IMR-90 (cell line): ENCODE measurements at regions not wholly inside any gene's neighbourhood (a gene's known extent, or its start where the extent isn't known, plus 50 kb on each side); places are given as distances from the start of the nearest gene placed in this dataset.

Source experiments
- ATAC-seq: fragments of 200-7000 bp; cut with Tn5 transposase; 2 replicates; pipeline ENCODE4 v1.9.1; 2020; ENCODE audit warnings: low read depth, mild to moderate bottlenecking, moderate library complexity
- BruUV-seq: library from RNA; stranded (reverse); fragments of 400-500 nt; replicated peaks from 2 replicates; lab custom pipeline; 2021; lab: Mats Ljungman, UMichigan
- CTCF ChIA-PET: fragments of 300-600 bp; formaldehyde crosslinking; extraction: SDS; loops from one replicate; lab custom pipeline; 2021; ENCODE audit warnings: antibody characterized with exemption; lab: Yijun Ruan, JAX
- POLR2A ChIA-PET: fragments of 300-600 bp; sonication (Branson Sonifier 250); formaldehyde crosslinking; loops from one replicate; lab custom pipeline; 2022; ENCODE audit warnings: antibody characterized with exemption; ENCODE audit not compliant: unreplicated experiment; lab: Charles Lee
- DNase-seq: peaks from one replicate; pipeline ENCODE4 v3.0.0; 2013
- H2AFZ ChIP-seq: replicated peaks from 2 replicates; pipeline ENCODE3; 2013; ENCODE audit warnings: low read length, mild to moderate bottlenecking; ENCODE audit not compliant: poor library complexity
- H2AK5ac ChIP-seq: 2 replicates; pipeline ENCODE4 v1.6.1; 2013; ENCODE audit warnings: low read depth, low read length, inconsistent platforms
- H2AK9ac ChIP-seq: replicated peaks from 2 replicates; pipeline ENCODE3; 2013; ENCODE audit warnings: mild to moderate bottlenecking, low read depth, low read length, moderate library complexity; ENCODE audit not compliant: poor library complexity
- H2BK120ac ChIP-seq: 2 replicates; pipeline ENCODE4 v1.6.1; 2013; ENCODE audit warnings: low read depth, low read length, inconsistent platforms
- H2BK15ac ChIP-seq: 3 replicates; pipeline ENCODE4 v1.6.1; 2013; ENCODE audit warnings: low read depth, low read length, inconsistent platforms
- H2BK20ac ChIP-seq: 2 replicates; pipeline ENCODE4 v1.6.1; 2013; ENCODE audit warnings: low read depth, mild to moderate bottlenecking, inconsistent platforms, low read length, moderate library complexity
- H2BK5ac ChIP-seq: 2 replicates; pipeline ENCODE4 v1.6.1; 2013; ENCODE audit warnings: mild to moderate bottlenecking, low read depth, low read length, inconsistent platforms; ENCODE audit not compliant: poor library complexity, severe bottlenecking
- H3K14ac ChIP-seq: replicated peaks from 2 replicates; pipeline ENCODE4 v1.6.1; 2013; ENCODE audit warnings: low read depth, low read length, inconsistent platforms
- H3K18ac ChIP-seq: 2 replicates; pipeline ENCODE4 v1.6.1; 2013; ENCODE audit warnings: low read depth, low read length, control low read depth
- H3K23ac ChIP-seq: 2 replicates; pipeline ENCODE4 v1.6.1; 2013; ENCODE audit warnings: low read depth, low read length, inconsistent platforms
- H3K27ac ChIP-seq: 2 replicates; pipeline ENCODE4 v1.5.1; 2013; ENCODE audit warnings: mild to moderate bottlenecking, control low read depth, low read length; ENCODE audit not compliant: insufficient read depth
- H3K27me3 ChIP-seq: 2 replicates; pipeline ENCODE4 v1.6.1; 2013; ENCODE audit warnings: low read length; ENCODE audit not compliant: control insufficient read depth, insufficient read depth
- H3K36me3 ChIP-seq: 2 replicates; pipeline ENCODE4 v1.6.1; 2013; ENCODE audit warnings: low read length, mixed read lengths; ENCODE audit not compliant: control insufficient read depth, insufficient read depth
- H3K4ac ChIP-seq: 2 replicates; pipeline ENCODE4 v1.6.1; 2013; ENCODE audit warnings: low read depth, low read length, inconsistent platforms
- H3K4me1 ChIP-seq: 2 replicates; pipeline ENCODE4 v1.6.1; 2013; ENCODE audit warnings: low read length, mixed read lengths; ENCODE audit not compliant: control insufficient read depth, insufficient read depth
- H3K4me2 ChIP-seq: 2 replicates; pipeline ENCODE4 v1.6.1; 2013; ENCODE audit warnings: low read depth, mild to moderate bottlenecking, control low read depth, low read length, moderate library complexity
- H3K4me3 ChIP-seq: 2 replicates; pipeline ENCODE4 v1.5.1; 2013; ENCODE audit warnings: low read depth, mild to moderate bottlenecking, control low read depth, low read length, moderate library complexity; ENCODE audit not compliant: insufficient read depth
- H3K56ac ChIP-seq: 2 replicates; pipeline ENCODE4 v1.6.1; 2013; ENCODE audit warnings: low read length, inconsistent platforms; ENCODE audit not compliant: insufficient read depth; ENCODE audit errors: extremely low read depth
- H3K79me1 ChIP-seq, 2 experiments: 2 replicates each; pipeline ENCODE4 v1.6.1; 2013; ENCODE audit warnings: low read length in 2 of 2, inconsistent platforms in 1 of 2, low read depth in 1 of 2
- H3K9ac ChIP-seq: 2 replicates; pipeline ENCODE4 v1.6.1; 2013; ENCODE audit warnings: low read depth, low read length, control low read depth
- H3K9me1 ChIP-seq: 2 replicates; pipeline ENCODE4 v1.6.1; 2013; ENCODE audit warnings: low read length, inconsistent platforms; ENCODE audit not compliant: insufficient read depth
- H3K9me3 ChIP-seq: 2 replicates; pipeline ENCODE4 v1.6.1; 2013; ENCODE audit warnings: low read length; ENCODE audit not compliant: control insufficient read depth, insufficient read depth
- H4K20me1 ChIP-seq: 2 replicates; pipeline ENCODE4 v1.6.1; 2013; ENCODE audit warnings: low read length, inconsistent platforms; ENCODE audit not compliant: insufficient read depth
- H4K5ac ChIP-seq: 2 replicates; pipeline ENCODE4 v1.6.1; 2013; ENCODE audit warnings: mild to moderate bottlenecking, low read depth, low read length, control low read depth
- H4K8ac ChIP-seq, 2 experiments: 2 replicates each; pipeline ENCODE4 v1.6.1; 2013; ENCODE audit warnings: low read depth in 2 of 2, low read length in 2 of 2, control low read depth in 1 of 2, inconsistent platforms in 1 of 2
- H4K91ac ChIP-seq: 2 replicates; pipeline ENCODE4 v1.6.1; 2013; ENCODE audit warnings: low read depth, low read length, inconsistent platforms; ENCODE audit not compliant: insufficient read depth
- BHLHE40 ChIP-seq: fragments of 150-350 bp; IDR thresholded peaks from 2 replicates; pipeline ENCODE4 v1.6.1; 2016; ENCODE audit warnings: mild to moderate bottlenecking, low read depth, low read length
- CEBPB ChIP-seq: IDR thresholded peaks from 2 replicates; pipeline ENCODE4 v1.6.1; 2012; ENCODE audit warnings: low read depth, low read length, improper control_type of control experiment
- CHD1 ChIP-seq: IDR thresholded peaks from 2 replicates; pipeline ENCODE4 v1.6.1; 2012; ENCODE audit warnings: low read depth, low read length, improper control_type of control experiment
- CTCF ChIP-seq: conservative IDR thresholded peaks from 2 replicates; pipeline ENCODE4 v1.5.1; 2012; ENCODE audit warnings: mild to moderate bottlenecking, low read depth, low read length, improper control_type of control experiment
- ELK1 ChIP-seq: fragments of 150-350 bp; IDR thresholded peaks from 2 replicates; pipeline ENCODE4 v1.6.1; 2016; ENCODE audit warnings: low read depth, mild to moderate bottlenecking, low read length, moderate library complexity, borderline replicate concordance
- FOS ChIP-seq: fragments of 150-350 bp; IDR thresholded peaks from 2 replicates; pipeline ENCODE4 v1.6.1; 2016; ENCODE audit warnings: low read depth, low read length
- MAFK ChIP-seq: IDR thresholded peaks from 2 replicates; pipeline ENCODE4 v1.6.1; 2012; ENCODE audit warnings: low read depth, low read length, improper control_type of control experiment
- MAZ ChIP-seq: IDR thresholded peaks from 2 replicates; pipeline ENCODE4 v1.6.1; 2012; ENCODE audit warnings: low read depth, mild to moderate bottlenecking, low read length, improper control_type of control experiment, moderate library complexity, borderline replicate concordance
- MXI1 ChIP-seq: IDR thresholded peaks from 2 replicates; pipeline ENCODE4 v1.6.1; 2012; ENCODE audit warnings: low read depth, mild to moderate bottlenecking, low read length, moderate library complexity, borderline replicate concordance
- NFE2L2 ChIP-seq: fragments of 150-350 bp; IDR thresholded peaks from 2 replicates; pipeline ENCODE4 v1.6.1; 2016; ENCODE audit warnings: low read depth, mild to moderate bottlenecking, low read length
- POLR2A ChIP-seq: IDR thresholded peaks from 2 replicates; pipeline ENCODE4 v1.6.1; 2012; ENCODE audit warnings: mild to moderate bottlenecking, low read depth, low read length
- RAD21 ChIP-seq: IDR thresholded peaks from 2 replicates; pipeline ENCODE4 v1.6.1; 2012; ENCODE audit warnings: low read length, improper control_type of control experiment
- RCOR1 ChIP-seq: IDR thresholded peaks from 2 replicates; pipeline ENCODE4 v1.6.1; 2012; ENCODE audit warnings: mild to moderate bottlenecking, low read length, improper control_type of control experiment; ENCODE audit not compliant: insufficient replicate concordance
- RFX5 ChIP-seq: IDR thresholded peaks from 2 replicates; pipeline ENCODE4 v1.8.0; 2012; ENCODE audit warnings: low read depth, mild to moderate bottlenecking, low read length, moderate library complexity
- SMC3 ChIP-seq: fragments of 150-350 bp; IDR thresholded peaks from 2 replicates; pipeline ENCODE4 v1.6.1; 2016; ENCODE audit warnings: low read depth, mild to moderate bottlenecking, antibody characterized with exemption, low read length, moderate library complexity
- USF2 ChIP-seq: fragments of 150-350 bp; IDR thresholded peaks from 2 replicates; pipeline ENCODE4 v1.6.1; 2017; ENCODE audit warnings: mild to moderate bottlenecking, antibody characterized with exemption, low read length, low read depth
- WGBS, 2 experiments: methylation state at CpG; one replicate each; pipeline versions ENCODE4 v1.1.5 to v1.1.7; 2013; ENCODE audit warnings: missing lambda C conversion rate in 2 of 2; ENCODE audit not compliant: insufficient read length in 1 of 2; ENCODE audit errors: extremely low coverage in 2 of 2; 5-methylcytosine and 5-hydroxymethylcytosine counted together
- dilution Hi-C: fragments of 300-500 bp; cut with HindIII; formaldehyde crosslinking; loops from one replicate; pipeline ENCODE4 v1.14.3; 2018; ENCODE audit warnings: low sequenced_read_pairs; ENCODE audit not compliant: unreplicated experiment
- in situ Hi-C: fragments of 300-500 bp; cut with MboI; formaldehyde crosslinking; loops from 3 replicates; pipeline ENCODE4 v1.14.3; 2019; ENCODE audit warnings: low sequenced_read_pairs, inconsistent platforms, mixed read lengths
- intact Hi-C: fragments of 100-400 bp; cut with micrococcal nuclease; formaldehyde crosslinking; loops from 2 replicates; pipeline ENCODE4 v1.10.0; 2022

- TF ChIP-seq MAFK (no peak), RCOR1 (no peak), CEBPB (no peak), BHLHE40 (no peak), MXI1 (no peak), USF2 (no peak), MAZ (no peak), CHD1 (no peak), RFX5 (no peak), RAD21 (no peak), POLR2A (no peak), ELK1 (no peak), FOS (no peak), NFE2L2 (no peak), SMC3 (no peak), CTCF (no peak)
- H3K56ac ChIP-seq: no peak overlapping the region
- H4K20me1 ChIP-seq: no peaks in the 10 kb centered on the region
- BruUV-seq: no TSS peak
- intact Hi-C loops (no loop called here), in situ Hi-C loops (no loop called here), dilution Hi-C loops (no loop called here)
- H4K5ac ChIP-seq: no peak overlapping the region
- H3K79me1 ChIP-seq: no peaks in the 10 kb centered on the region
- ATAC-seq (no peak), DNase-seq (no peak)
- H2AK5ac ChIP-seq: no peak overlapping the region
- no peak overlapping the region for H3K4me2 ChIP-seq
- no peak overlapping the region for H2BK20ac ChIP-seq
- peaks cover 2% of the 10 kb centered on the region; the same call in 1 of the 2 replicates for H3K4me1 ChIP-seq
- no peak overlapping the region for H2BK15ac ChIP-seq
- no peak overlapping the region for H2BK120ac ChIP-seq
- no peak overlapping the region for H2AFZ ChIP-seq
- ChIA-PET POLR2A (no interaction called here), CTCF (no interaction called here)
- H3K27ac ChIP-seq: no peak overlapping the region
- H2BK5ac ChIP-seq: no peak overlapping the region
- 100% methylated on average over 1 of the region's 2 CpGs; no CpG with 5 or more reads in 1 of the 2 experiments for WGBS, 2 experiments
- no peak overlapping the region for H2AK9ac ChIP-seq
- H3K9me1 ChIP-seq: no peaks in the 10 kb centered on the region
- no peak overlapping the region for H4K8ac ChIP-seq
- no peaks in the 10 kb centered on the region for H3K36me3 ChIP-seq
- H3K18ac ChIP-seq: no peak overlapping the region
- H3K9me3 ChIP-seq: no peaks in the 10 kb centered on the region
- no peak overlapping the region for H3K4ac ChIP-seq
- no peak overlapping the region for H3K9ac ChIP-seq
- H4K91ac ChIP-seq: no peak overlapping the region
- no peaks in the 10 kb centered on the region for H3K27me3 ChIP-seq
- no peak overlapping the region for H3K14ac ChIP-seq
- H3K4me3 ChIP-seq: no peak overlapping the region
- no peak overlapping the region for H3K23ac ChIP-seq
Measured at GRCh38 chr3:25900161-25900560, 110.3 kb downstream of the OXSM start.
